WTC11 (cell line): ENCODE measurements at regions not wholly inside any gene's neighbourhood (a gene's known extent, or its start where the extent isn't known, plus 50 kb on each side); places are given as distances from the start of the nearest gene placed in this dataset.

Experiments
- ATAC-seq: fragments of 200-7000 bp; cut with Tn5 transposase; 2 replicates; pipeline ENCODE4 v1.10.0; 2021; ENCODE audit warnings: mild to moderate bottlenecking, moderate library complexity
- CTCF ChIA-PET: fragments of 300-600 bp; sonication (Branson Sonifier 250); formaldehyde crosslinking; loops from one replicate; lab custom pipeline; 2021; ENCODE audit warnings: antibody characterized with exemption; lab: Charles Lee
- POLR2A ChIA-PET: fragments of 350-600 bp; sonication (Branson Sonifier 250); formaldehyde crosslinking; loops from one replicate; lab custom pipeline; 2021; ENCODE audit warnings: antibody characterized with exemption; lab: Charles Lee
- DNase-seq: peaks from one replicate; pipeline ENCODE4 v3.0.0; 2021; ENCODE audit warnings: low spot score
- H3K27ac Mint-ChIP-seq: 2 replicates; pipeline ENCODE4 v1.8.0; 2021; ENCODE audit warnings: mixed read lengths
- H3K27me3 Mint-ChIP-seq: 2 replicates; pipeline ENCODE4 v1.8.0; 2021; ENCODE audit warnings: low read depth, mild to moderate bottlenecking, moderate library complexity, mixed read lengths
- H3K36me3 Mint-ChIP-seq: 2 replicates; pipeline ENCODE4 v1.8.0; 2021; ENCODE audit warnings: mixed read lengths
- H3K4me1 Mint-ChIP-seq: 2 replicates; pipeline ENCODE4 v1.8.0; 2022; ENCODE audit warnings: mixed read lengths
- H3K4me3 Mint-ChIP-seq: 2 replicates; pipeline ENCODE4 v1.8.0; 2021; ENCODE audit warnings: mild to moderate bottlenecking, moderate library complexity, mixed read lengths
- H3K9me3 Mint-ChIP-seq: 2 replicates; pipeline ENCODE4 v1.8.0; 2021; ENCODE audit warnings: mixed read lengths
- ARID4B ChIP-seq: sonication (generic); formaldehyde crosslinking; IDR thresholded peaks from 2 replicates; pipeline ENCODE4 v1.8.0; 2023; ENCODE audit warnings: missing genetic modification reagents, mild to moderate bottlenecking, borderline replicate concordance
- ATF3 ChIP-seq: sonication (generic); formaldehyde crosslinking; conservative IDR thresholded peaks from 2 replicates; pipeline ENCODE4 v1.8.1; 2022; ENCODE audit warnings: mild to moderate bottlenecking, missing genetic modification reagents
- CREB1 ChIP-seq: sonication (generic); formaldehyde crosslinking; IDR thresholded peaks from 2 replicates; pipeline ENCODE4 v1.8.0; 2023; ENCODE audit warnings: mild to moderate bottlenecking, missing genetic modification reagents
- CREM ChIP-seq: sonication (generic); formaldehyde crosslinking; IDR thresholded peaks from 2 replicates; pipeline ENCODE4 v1.8.1; 2022; ENCODE audit warnings: mild to moderate bottlenecking, missing genetic modification reagents, moderate library complexity
- E2F4 ChIP-seq: sonication (generic); formaldehyde crosslinking; IDR thresholded peaks from 2 replicates; pipeline ENCODE4 v1.8.1; 2022; ENCODE audit warnings: low read depth, mild to moderate bottlenecking, moderate library complexity, missing genetic modification reagents, borderline replicate concordance
- ETV6 ChIP-seq: sonication (generic); formaldehyde crosslinking; IDR thresholded peaks from 2 replicates; pipeline ENCODE4 v1.8.1; 2022; ENCODE audit warnings: mild to moderate bottlenecking, missing genetic modification reagents
- FOXJ3 ChIP-seq: sonication (generic); formaldehyde crosslinking; IDR thresholded peaks from 2 replicates; pipeline ENCODE4 v1.9.0; 2021; ENCODE audit warnings: missing genetic modification reagents, mild to moderate bottlenecking, borderline replicate concordance
- FOXK1 ChIP-seq: sonication (generic); formaldehyde crosslinking; IDR thresholded peaks from 2 replicates; pipeline ENCODE4 v1.8.0; 2022; ENCODE audit warnings: mild to moderate bottlenecking, moderate library complexity, missing genetic modification reagents
- GRHL2 ChIP-seq: fragments of 250-450 bp; sonication (Bioruptor Pico); IDR thresholded peaks from 2 replicates; pipeline ENCODE4 v1.8.0; 2022; ENCODE audit warnings: mild to moderate bottlenecking, moderate library complexity; ENCODE audit not compliant: insufficient replicate concordance, severe bottlenecking
- GTF2I ChIP-seq: fragments of 250-450 bp; sonication (Bioruptor Pico); conservative IDR thresholded peaks from 2 replicates; pipeline ENCODE4 v1.4.0; 2021; ENCODE audit warnings: mild to moderate bottlenecking
- HMGA2 ChIP-seq: fragments of 250-450 bp; sonication (Bioruptor Pico); IDR thresholded peaks from 2 replicates; pipeline ENCODE4 v1.4.0; 2021; ENCODE audit warnings: mild to moderate bottlenecking, moderate library complexity
- JAZF1 ChIP-seq: fragments of 250-450 bp; sonication (Bioruptor Pico); IDR thresholded peaks from 2 replicates; pipeline ENCODE4 v1.9.0; 2021; ENCODE audit warnings: moderate library complexity, mild to moderate bottlenecking, inconsistent platforms
- KAT7 ChIP-seq: sonication (generic); formaldehyde crosslinking; IDR thresholded peaks from 2 replicates; pipeline ENCODE4 v1.8.1; 2023; ENCODE audit warnings: missing genetic modification reagents, mild to moderate bottlenecking, borderline replicate concordance
- MXD4 ChIP-seq: fragments of 250-450 bp; sonication (Bioruptor Pico); IDR thresholded peaks from 2 replicates; pipeline ENCODE4 v1.8.0; 2021; ENCODE audit warnings: mild to moderate bottlenecking, moderate library complexity, borderline replicate concordance
- NFYB ChIP-seq: sonication (generic); formaldehyde crosslinking; conservative IDR thresholded peaks from 2 replicates; pipeline ENCODE4 v1.8.0; 2022; ENCODE audit warnings: low read depth, missing genetic modification reagents
- NR1H2 ChIP-seq: sonication (generic); formaldehyde crosslinking; IDR thresholded peaks from 2 replicates; pipeline ENCODE4 v1.9.0; 2021; ENCODE audit warnings: mild to moderate bottlenecking, moderate library complexity, missing genetic modification reagents
- OVOL2 ChIP-seq: fragments of 250-450 bp; sonication (Bioruptor Pico); IDR thresholded peaks from 2 replicates; pipeline ENCODE4 v1.9.0; 2021; ENCODE audit warnings: mild to moderate bottlenecking, borderline replicate concordance
- SP1 ChIP-seq: sonication (generic); formaldehyde crosslinking; conservative IDR thresholded peaks from 2 replicates; pipeline ENCODE4 v1.8.1; 2022; ENCODE audit warnings: missing genetic modification reagents
- TEAD1 ChIP-seq: sonication (generic); formaldehyde crosslinking; IDR thresholded peaks from 2 replicates; pipeline ENCODE4 v1.8.0; 2022; ENCODE audit warnings: mild to moderate bottlenecking, missing genetic modification reagents
- ZBTB43 ChIP-seq: sonication (generic); formaldehyde crosslinking; IDR thresholded peaks from 2 replicates; pipeline ENCODE4 v1.8.1; 2023; ENCODE audit warnings: mild to moderate bottlenecking, missing genetic modification reagents
- ZNF138 ChIP-seq: sonication (generic); formaldehyde crosslinking; conservative IDR thresholded peaks from 2 replicates; pipeline ENCODE4 v1.8.1; 2022; ENCODE audit warnings: mild to moderate bottlenecking, moderate library complexity, missing genetic modification reagents
- ZNF219 ChIP-seq: sonication (generic); formaldehyde crosslinking; IDR thresholded peaks from 2 replicates; pipeline ENCODE4 v1.8.0; 2023; ENCODE audit warnings: missing genetic modification reagents, mild to moderate bottlenecking, borderline replicate concordance
- ZNF232 ChIP-seq: sonication (generic); formaldehyde crosslinking; IDR thresholded peaks from 2 replicates; pipeline ENCODE4 v1.8.0; 2022; ENCODE audit warnings: mild to moderate bottlenecking, missing genetic modification reagents
- ZNF263 ChIP-seq: sonication (generic); formaldehyde crosslinking; IDR thresholded peaks from 2 replicates; pipeline ENCODE4 v1.8.1; 2022; ENCODE audit warnings: low read depth, mild to moderate bottlenecking, moderate library complexity, missing genetic modification reagents
- ZNF532 ChIP-seq: fragments of 250-450 bp; sonication (Bioruptor Pico); IDR thresholded peaks from 2 replicates; pipeline ENCODE4 v1.9.0; 2021; ENCODE audit warnings: mild to moderate bottlenecking, borderline replicate concordance
- ZNF671 ChIP-seq: fragments of 250-450 bp; sonication (Bioruptor Pico); IDR thresholded peaks from 2 replicates; pipeline ENCODE4 v1.8.0; 2021; ENCODE audit warnings: mild to moderate bottlenecking

- Mint-ChIP-seq H3K27me3 (no peaks in the 10 kb centered on the region), H3K36me3 (peaks cover 3% of the 10 kb centered on the region; the same call in 1 of the 2 replicates), H3K4me3 (no peak overlapping the region), H3K9me3 (peaks cover 4% of the 10 kb centered on the region), H3K27ac (peak overlapping the region; percentile 52), H3K4me1 (peaks cover 26% of the 10 kb centered on the region)
- TF ChIP-seq MXD4 (CRISPR knock-in tag) (no peak), NR1H2 (CRISPR knock-in tag) (no peak), FOXK1 (CRISPR knock-in tag) (no peak), ZNF219 (CRISPR knock-in tag) (no peak), GTF2I (CRISPR knock-in tag) (no peak), OVOL2 (CRISPR knock-in tag) (no peak), HMGA2 (no peak), ZNF138 (CRISPR knock-in tag) (no peak), KAT7 (no peak), ATF3 (CRISPR knock-in tag) (no peak), ZNF263 (no peak), SP1 (CRISPR knock-in tag) (no peak), GRHL2 (CRISPR knock-in tag) (no peak), CREB1 (CRISPR knock-in tag) (no peak), ARID4B (CRISPR knock-in tag) (no peak), E2F4 (no peak), FOXJ3 (no peak), TEAD1 (CRISPR knock-in tag) (no peak), ETV6 (CRISPR knock-in tag) (no peak)
- ATAC-seq (peak; percentile 77), DNase-seq (peak; percentile 10)
- POLR2A ChIA-PET, result no interaction called here
- CTCF ChIA-PET, result no interaction called here
Measured at GRCh38 chrX:8319359-8319758, 145.3 kb upstream of the VCX3B start.

GRCh38 chrX:8323356-8323755 lies 141.3 kb upstream of the VCX3B start:
- H3K9me3 Mint-ChIP-seq, result peaks cover 4% of the 10 kb centered on the region
- no peak overlapping the region for H3K4me3 Mint-ChIP-seq
- ChIA-PET POLR2A (no interaction called here), CTCF (interaction anchor here (1.0 to 1.5 kb wide), 6 partner anchors 26 to 415 kb away, joined by 3 to 8 read pairs (median 5); no protein-coding TSS in a partner anchor)
- DNase-seq, result peak; percentile 32
- ATAC-seq, result peak; percentile 70
- H3K36me3 Mint-ChIP-seq, result peaks cover 3% of the 10 kb centered on the region; the same call in 1 of the 2 replicates
- H3K27ac Mint-ChIP-seq, result no peak overlapping the region
- H3K4me1 Mint-ChIP-seq, result peaks cover 26% of the 10 kb centered on the region
- no peaks in the 10 kb centered on the region for H3K27me3 Mint-ChIP-seq
- TF ChIP-seq JAZF1 (no peak), NFYB (CRISPR knock-in tag) (no peak), ZBTB43 (CRISPR knock-in tag) (no peak), NR1H2 (CRISPR knock-in tag) (no peak), ATF3 (CRISPR knock-in tag) (no peak), ZNF232 (CRISPR knock-in tag) (no peak), CREM (CRISPR knock-in tag) (no peak), ZNF671 (CRISPR knock-in tag) (no peak), ZNF532 (CRISPR knock-in tag) (no peak), HMGA2 (no peak)
